Hepatocyte (in vitro differentiated cells): ENCODE measurements at regions not wholly inside any gene's neighbourhood (a gene's known extent, or its start where the extent isn't known, plus 50 kb on each side); places are given as distances from the start of the nearest gene placed in this dataset.
A peak's percentile ranks its signal among the peaks of the same experiment; 100 is the strongest.
"Not testable (repeated sequence)": the region's sequence is repeated elsewhere in the genome, so short reads cannot be mapped to it uniquely, and the experiment has no call there.

ENCODE experiments used
- DNase-seq: peaks from one replicate; pipeline ENCODE4 v3.0.0-alpha.2; 2016; ENCODE audit warnings: low spot score
- H2AFZ ChIP-seq: fragments of 200-600 bp; sonication (generic); 2 replicates; pipeline ENCODE4 v1.6.0; 2016; ENCODE audit warnings: antibody characterized with exemption, mild to moderate bottlenecking
- H3K27ac ChIP-seq: fragments of 200-600 bp; sonication (generic); 2 replicates; pipeline ENCODE4 v1.5.1; 2016; ENCODE audit warnings: mild to moderate bottlenecking
- H3K27me3 ChIP-seq: fragments of 200-600 bp; sonication (generic); 2 replicates; pipeline ENCODE4 v1.6.1; 2016
- H3K36me3 ChIP-seq: fragments of 200-600 bp; sonication (generic); replicated peaks from 2 replicates; pipeline ENCODE4 v1.5.1; 2016; ENCODE audit warnings: low read depth; ENCODE audit not compliant: insufficient read depth
- H3K4me1 ChIP-seq: fragments of 200-600 bp; sonication (generic); 2 replicates; pipeline ENCODE4 v1.5.1; 2016; ENCODE audit warnings: mild to moderate bottlenecking, moderate library complexity; ENCODE audit not compliant: insufficient read depth
- H3K4me2 ChIP-seq: fragments of 200-600 bp; sonication (generic); 2 replicates; pipeline ENCODE4 v1.6.0; 2016
- H3K4me3 ChIP-seq: fragments of 200-600 bp; sonication (generic); 2 replicates; pipeline ENCODE4 v1.5.1; 2016; ENCODE audit warnings: mild to moderate bottlenecking
- H3K79me2 ChIP-seq: fragments of 200-600 bp; sonication (generic); 2 replicates; pipeline ENCODE4 v1.6.0; 2017; ENCODE audit warnings: mild to moderate bottlenecking
- H3K9me2 ChIP-seq: fragments of 200-600 bp; sonication (generic); replicated peaks from 2 replicates; pipeline ENCODE4 v1.6.0; 2017; ENCODE audit warnings: mild to moderate bottlenecking; ENCODE audit not compliant: insufficient read depth
- H3K9me3 ChIP-seq: fragments of 200-600 bp; sonication (generic); 2 replicates; pipeline ENCODE4 v1.5.1; 2016; ENCODE audit warnings: low read depth, mild to moderate bottlenecking
- H4K20me1 ChIP-seq: fragments of 200-600 bp; sonication (generic); 2 replicates; pipeline ENCODE4 v1.6.0; 2016; ENCODE audit warnings: mild to moderate bottlenecking; ENCODE audit not compliant: insufficient read depth, poor library complexity, severe bottlenecking
- CTCF ChIP-seq: fragments of 200-600 bp; sonication (generic); IDR thresholded peaks from 2 replicates; pipeline ENCODE4 v1.5.1; 2016; ENCODE audit warnings: antibody characterized with exemption, mild to moderate bottlenecking; ENCODE audit not compliant: poor library complexity
- EZH2 ChIP-seq: fragments of 200-600 bp; sonication (generic); IDR thresholded peaks from 2 replicates; pipeline ENCODE4 v1.6.1; 2016; ENCODE audit warnings: antibody characterized with exemption, mild to moderate bottlenecking, borderline replicate concordance
- EZH2phosphoT487 ChIP-seq: fragments of 200-600 bp; sonication (generic); IDR thresholded peaks from one replicate; pipeline ENCODE4 v1.6.1; 2018; ENCODE audit warnings: antibody characterized with exemption, mild to moderate bottlenecking, low read depth, moderate library complexity; ENCODE audit not compliant: unreplicated experiment, severe bottlenecking
- WGBS: methylation state at CpG from one replicate; pipeline ENCODE4 v1.1.6; 2016; ENCODE audit warnings: low lambda C conversion rate; ENCODE audit errors: missing lambda C conversion rate; 5-methylcytosine and 5-hydroxymethylcytosine counted together

- no peak overlapping the region for H3K4me2 ChIP-seq
- peak overlapping the region; percentile 89 for H3K27ac ChIP-seq
Measured at GRCh38 chr18:22709288-22710060, 223.7 kb upstream of the RBBP8 start.

GRCh38 chr18:22710673-22711191 lies 222.4 kb upstream of the RBBP8 start:
- DNase-seq = no peak
- Histone ChIP-seq H3K9me2 (no peaks in the 10 kb centered on the region), H3K4me1 (peaks cover 32% of the 10 kb centered on the region), H3K9me3 (no peaks in the 10 kb centered on the region), H2AFZ (peak overlapping the region; percentile 22), H3K36me3 (no peaks in the 10 kb centered on the region), H3K79me2 (no peaks in the 10 kb centered on the region), H3K27me3 (no peaks in the 10 kb centered on the region), H3K27ac (peak overlapping the region; percentile 89), H4K20me1 (no peaks in the 10 kb centered on the region), H3K4me2 (peak overlapping the region; percentile 73), H3K4me3 (peak overlapping the region; percentile 1)
- 33% methylated on average over 5 of the region's 5 CpGs for WGBS
- TF ChIP-seq EZH2phosphoT487 = no peak

More at GRCh38 chr18:22709288-22710060, 223.7 kb upstream of the RBBP8 start:
- peak; percentile 64 for DNase-seq
- Histone ChIP-seq H3K9me3 (no peaks in the 10 kb centered on the region), H2AFZ (no peak overlapping the region), H3K27me3 (no peaks in the 10 kb centered on the region), H3K36me3 (no peaks in the 10 kb centered on the region), H3K4me1 (peaks cover 32% of the 10 kb centered on the region), H3K4me3 (no peak overlapping the region), H4K20me1 (no peaks in the 10 kb centered on the region), H3K9me2 (no peaks in the 10 kb centered on the region), H3K79me2 (no peaks in the 10 kb centered on the region)
- 67% methylated on average over 5 of the region's 5 CpGs for WGBS
- TF ChIP-seq CTCF (no peak), EZH2phosphoT487 (no peak), EZH2 (no peak)

GRCh38 chr18:22711192-22711685 lies 221.9 kb upstream of the RBBP8 start:
- Histone ChIP-seq H3K4me1 (peaks cover 32% of the 10 kb centered on the region), H4K20me1 (no peaks in the 10 kb centered on the region), H3K27ac (peak overlapping the region; percentile 89), H2AFZ (peak overlapping the region; percentile 22), H3K36me3 (no peaks in the 10 kb centered on the region), H3K79me2 (no peaks in the 10 kb centered on the region), H3K9me2 (no peaks in the 10 kb centered on the region), H3K4me2 (peak overlapping the region; percentile 73), H3K27me3 (no peaks in the 10 kb centered on the region), H3K4me3 (peak overlapping the region; percentile 1), H3K9me3 (no peaks in the 10 kb centered on the region)
- DNase-seq = peak; percentile 74
- 17% methylated on average over 7 of the region's 7 CpGs for WGBS
- TF ChIP-seq EZH2phosphoT487 (no peak), EZH2 (no peak), CTCF (no peak)

- Histone ChIP-seq H3K27ac (peak overlapping the region; percentile 30), H3K9me2 (no peaks in the 10 kb centered on the region), H3K36me3 (no peaks in the 10 kb centered on the region), H3K4me1 (peaks cover 32% of the 10 kb centered on the region), H3K9me3 (no peaks in the 10 kb centered on the region), H3K4me3 (no peak overlapping the region), H2AFZ (no peak overlapping the region), H3K4me2 (no peak overlapping the region), H3K27me3 (no peaks in the 10 kb centered on the region), H4K20me1 (no peaks in the 10 kb centered on the region), H3K79me2 (no peaks in the 10 kb centered on the region)
- TF ChIP-seq EZH2phosphoT487 (no peak), CTCF (no peak), EZH2 (no peak)
- DNase-seq = no peak
- WGBS = 76% methylated on average over 1 of the region's 1 CpG
Measured at GRCh38 chr18:22713511-22713910, 219.6 kb upstream of the RBBP8 start.

GRCh38 chr18:22717536-22717935 lies 215.6 kb upstream of the RBBP8 start:
- H3K9me3 ChIP-seq, H2AFZ ChIP-seq, H3K36me3 ChIP-seq, H3K4me2 ChIP-seq, H3K4me3 ChIP-seq, H3K27me3 ChIP-seq, H3K9me2 ChIP-seq, H3K27ac ChIP-seq, H4K20me1 ChIP-seq, DNase-seq, H3K79me2 ChIP-seq: not testable (repeated sequence)
- H3K4me1 ChIP-seq = peaks cover 10% of the 10 kb centered on the region
- WGBS = 98% methylated on average over 7 of the region's 7 CpGs
